ENCODE measurements at regions not wholly inside any gene's neighbourhood (a gene's known extent, or its start where the extent isn't known, plus 50 kb on each side); places are given as distances from the start of the nearest gene placed in this dataset.
"Not testable (repeated sequence)": the region's sequence is repeated elsewhere in the genome, so short reads cannot be mapped to it uniquely, and the experiment has no call there.

DNA sequence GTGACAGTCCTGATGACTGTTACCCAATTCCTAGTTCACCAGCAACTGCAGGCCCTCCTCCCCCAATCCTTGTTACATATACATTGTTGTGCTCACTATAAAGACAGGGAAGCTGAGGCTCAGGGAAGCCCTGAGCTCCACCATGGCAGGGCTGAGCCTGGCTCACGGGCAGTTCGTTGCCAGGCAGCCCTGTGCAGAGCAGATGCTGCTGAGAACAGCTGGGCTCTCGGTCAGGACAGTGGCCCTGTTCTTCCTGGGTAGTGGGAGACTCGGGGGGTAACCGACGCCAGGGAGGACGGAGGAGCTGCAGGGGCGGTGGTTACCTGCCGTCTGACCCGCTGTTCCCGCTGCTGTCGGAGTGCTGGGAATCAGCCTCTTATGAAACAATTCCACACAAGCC lies 80.9 kb upstream of the ZNF469 start:
- no peak for DNase-seq (ENCODE audit: low read depth)

DNA sequence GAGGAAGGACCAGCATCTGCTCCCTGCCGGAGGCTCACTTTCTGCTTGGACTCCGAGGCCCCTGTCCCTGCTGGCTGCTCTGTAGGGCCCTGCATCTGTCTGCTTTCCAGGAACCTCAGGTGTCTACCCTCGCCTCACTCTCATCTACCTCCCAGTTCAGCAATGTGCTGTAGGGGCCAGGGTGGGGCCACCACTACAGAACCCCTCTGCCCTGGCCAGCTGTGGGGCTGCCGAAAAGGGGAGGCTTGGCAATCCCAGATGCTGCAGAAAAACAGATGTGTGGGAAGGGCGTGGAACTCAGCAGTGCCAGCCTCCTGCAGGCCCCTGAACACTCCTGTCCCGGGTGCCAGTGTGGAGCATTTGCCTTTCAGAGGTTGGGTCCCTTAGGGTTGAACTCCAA lies 80.1 kb upstream of the ZNF469 start:
- no peak for DNase-seq (ENCODE audit: low read depth)

DNA sequence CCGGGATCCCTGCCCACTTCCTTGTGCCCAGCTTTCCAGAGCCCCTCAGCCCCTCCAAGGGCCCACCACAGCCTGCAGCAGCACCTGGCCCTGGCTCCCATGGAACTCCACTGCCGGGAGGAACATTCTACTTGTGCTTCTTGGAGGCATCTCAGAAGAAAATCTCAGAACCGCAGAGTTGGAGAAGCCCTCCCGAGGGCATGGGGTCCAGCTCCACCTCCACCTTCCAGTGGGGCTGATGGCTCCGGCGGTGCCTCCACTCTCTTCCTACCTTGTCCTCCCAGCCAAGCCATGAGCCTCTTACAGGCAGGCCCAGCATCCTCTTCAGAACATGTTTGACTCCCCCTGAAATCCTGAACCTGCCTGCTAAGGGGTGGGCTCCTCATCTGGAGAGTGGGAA lies 79.4 kb upstream of the ZNF469 start:
- no peak for DNase-seq (ENCODE audit: low read depth)

DNA sequence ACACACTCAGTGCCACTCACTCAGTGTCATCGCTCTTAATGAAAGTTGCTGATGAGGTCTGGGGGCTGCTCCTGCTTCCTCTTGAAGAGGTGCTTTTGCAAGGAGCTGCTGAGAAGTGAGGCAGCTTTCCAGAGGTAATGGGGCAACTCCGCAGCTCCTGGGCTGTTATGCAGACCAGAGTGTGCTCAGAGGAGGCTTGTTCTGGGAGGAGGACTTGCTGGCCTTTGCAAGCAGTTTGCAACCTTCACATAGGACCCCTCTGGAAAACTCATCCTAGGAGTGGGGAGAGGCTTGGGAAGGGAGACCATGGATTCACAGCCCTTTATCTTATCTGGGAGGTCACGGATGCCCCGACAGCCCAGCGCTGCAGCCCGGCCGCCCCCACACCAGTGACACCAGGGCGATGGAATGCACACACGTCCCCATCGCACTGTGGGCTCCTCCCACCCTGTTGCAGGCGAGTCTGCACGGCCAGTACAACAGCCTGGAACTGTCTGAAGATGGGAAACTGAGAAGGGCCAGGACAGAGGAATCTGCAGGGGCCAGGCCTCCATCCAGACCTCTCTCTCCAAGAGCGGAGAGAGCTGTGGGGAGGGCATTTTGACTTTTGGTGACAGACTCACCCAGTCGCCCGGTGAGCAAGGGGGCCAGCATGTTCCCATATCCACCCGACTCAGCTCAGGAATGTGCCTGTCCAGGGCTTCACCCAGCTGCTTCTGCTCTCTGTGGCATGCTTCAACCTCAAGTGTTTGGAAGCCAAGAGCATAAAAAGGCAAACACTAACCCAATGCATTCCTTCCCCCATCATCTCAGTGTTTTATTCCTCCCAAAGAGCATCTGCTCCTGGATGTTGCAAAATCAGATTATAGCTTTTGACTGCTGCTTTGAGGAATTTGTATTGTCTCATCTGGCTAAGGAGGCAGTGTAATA lies 78.6 kb upstream of the ZNF469 start:
- no peak for DNase-seq (ENCODE audit: low read depth)

DNA sequence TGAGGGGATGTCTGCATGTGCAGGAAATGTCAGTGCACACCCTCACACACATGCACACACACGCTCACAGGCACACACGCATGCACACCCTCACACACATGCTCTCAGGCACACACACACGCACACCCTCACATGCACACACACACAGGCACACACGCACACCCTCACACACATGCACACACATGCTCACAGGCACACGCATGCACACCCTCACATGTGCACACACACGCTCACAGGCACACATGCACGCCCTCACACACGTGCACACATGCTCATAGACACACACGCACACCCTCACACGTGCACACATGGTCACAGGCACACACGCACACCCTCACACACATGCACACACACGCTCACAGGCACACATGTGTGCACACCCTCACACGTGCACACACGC lies 77.6 kb upstream of the ZNF469 start:
- no peak for DNase-seq (ENCODE audit: low read depth)

DNA sequence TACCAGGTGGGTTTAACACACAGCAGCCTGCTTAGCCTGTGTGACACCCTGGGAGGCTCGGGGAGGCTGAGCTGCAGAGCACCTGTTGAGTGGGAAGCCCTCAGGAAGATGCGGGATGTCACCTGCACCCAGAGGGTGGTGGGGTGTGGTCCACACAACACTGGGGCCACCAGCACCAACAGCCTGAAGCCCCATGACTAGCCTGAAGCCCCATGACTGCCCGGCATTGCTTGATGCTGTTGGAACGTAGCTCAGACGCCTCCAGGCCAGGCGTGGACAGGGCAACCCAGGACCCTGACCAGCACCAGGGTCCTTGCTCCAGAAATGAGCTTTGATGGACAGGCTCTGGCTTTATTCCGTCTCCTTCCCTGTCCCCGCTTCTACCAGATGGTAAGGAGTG lies 76.3 kb upstream of the ZNF469 start:
- DNase-seq (ENCODE audit: low read depth) = no peak

DNA sequence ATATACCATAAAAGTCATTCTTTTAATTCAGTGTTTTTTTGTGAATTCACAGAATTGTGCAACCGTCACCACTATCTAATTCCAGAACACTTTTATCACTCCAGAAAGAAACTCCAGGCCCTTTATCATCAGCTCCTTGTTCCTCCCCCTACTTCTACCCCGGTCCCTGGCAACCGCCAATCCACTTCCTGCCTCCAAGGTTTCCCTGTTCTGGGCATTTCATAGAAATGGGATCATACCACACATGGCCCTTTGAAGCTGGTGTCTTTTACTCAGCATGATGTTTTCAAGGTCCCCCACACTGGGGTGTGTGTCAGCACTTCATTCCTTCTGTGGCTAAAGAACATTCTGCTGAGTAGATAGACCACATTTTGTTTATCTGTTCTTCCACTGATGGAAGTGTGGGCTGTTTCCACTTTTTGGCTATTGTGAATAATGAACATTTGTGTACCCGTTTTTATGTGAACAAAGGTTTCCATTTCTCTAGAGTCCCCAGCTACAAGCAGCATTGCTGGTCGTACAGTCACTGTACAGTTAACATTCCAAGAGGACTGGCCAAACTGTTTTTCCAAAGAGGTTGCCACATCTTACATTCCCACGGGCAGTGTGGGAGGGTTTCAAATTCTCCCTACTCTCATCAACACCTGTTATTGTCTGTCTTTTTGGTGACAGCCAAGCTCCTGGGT lies 75.8 kb upstream of the ZNF469 start:
- no peak for DNase-seq (ENCODE audit: low read depth)

DNA sequence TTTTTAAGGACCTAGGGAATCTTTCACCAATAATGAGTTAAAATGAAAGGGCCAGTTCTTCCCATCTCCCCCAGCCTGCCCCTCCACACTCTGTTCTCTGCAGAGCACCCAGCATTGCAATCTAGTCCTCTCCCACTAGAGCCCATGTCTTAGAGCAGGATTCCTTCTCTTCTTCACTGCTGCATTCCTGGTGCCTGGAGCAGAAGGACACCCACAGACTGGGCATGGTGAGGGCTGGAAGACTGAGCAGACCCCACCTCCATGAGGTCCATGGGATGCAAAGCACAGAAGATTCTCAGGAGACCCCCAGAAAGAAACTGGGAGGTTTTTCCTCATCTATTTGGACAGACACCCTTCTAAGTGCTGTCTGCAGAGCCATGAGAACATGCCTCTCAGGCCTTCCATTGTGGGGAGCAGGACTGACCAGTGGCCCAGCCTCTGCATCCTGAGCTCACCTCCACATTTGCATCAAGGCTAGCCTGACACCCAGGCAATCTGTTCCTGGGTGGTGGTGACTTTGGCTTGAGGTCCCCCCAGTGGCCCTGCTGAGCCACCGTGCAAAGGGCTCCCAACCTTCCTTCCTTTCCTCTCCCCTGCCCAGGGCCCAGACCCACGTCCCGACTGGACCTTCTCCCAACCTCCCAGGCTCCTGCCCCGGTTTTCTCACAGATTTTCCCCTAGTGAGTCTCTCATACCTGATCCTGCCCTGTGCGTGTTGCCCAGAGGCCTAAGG lies 74.2 kb upstream of the ZNF469 start:
- DNase-seq (ENCODE audit: low read depth) = no peak

DNA sequence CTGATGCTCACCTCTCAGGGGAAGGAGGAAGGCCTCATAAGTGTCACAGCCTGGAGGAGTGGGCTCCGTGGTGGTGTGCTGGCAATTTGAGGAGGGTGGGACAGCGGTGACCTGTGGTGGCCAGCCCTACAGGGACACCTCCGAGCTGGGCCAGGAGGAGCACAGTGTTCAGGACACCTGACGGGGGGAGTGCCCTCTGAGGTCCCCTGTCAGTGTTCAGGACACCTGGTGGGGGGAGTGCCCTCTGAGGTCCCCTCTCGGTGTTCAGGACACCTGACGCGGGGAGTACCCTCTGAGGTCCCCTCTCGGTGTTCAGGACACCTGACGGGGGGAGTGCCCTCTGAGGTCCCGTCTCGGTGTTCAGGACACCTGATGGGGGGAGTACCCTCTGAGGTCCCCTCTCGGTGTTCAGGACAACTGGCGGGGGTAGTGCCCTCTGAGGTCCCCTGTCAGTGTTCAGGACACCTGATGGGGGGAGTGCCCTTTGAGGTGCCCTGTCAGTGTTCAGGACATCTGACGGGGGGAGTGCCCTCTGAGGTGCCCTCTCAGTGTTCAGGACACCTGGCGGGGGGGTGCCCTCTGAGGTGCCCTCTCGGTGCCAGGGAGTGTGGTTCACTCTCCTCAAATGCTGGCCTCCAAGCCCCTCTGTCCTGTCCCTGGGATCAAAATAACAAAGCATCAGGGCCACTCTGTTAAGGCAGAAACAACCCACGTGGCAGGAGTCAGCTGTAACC lies 73.4 kb upstream of the ZNF469 start:
- DNase-seq (ENCODE audit: low read depth) = no peak

DNA sequence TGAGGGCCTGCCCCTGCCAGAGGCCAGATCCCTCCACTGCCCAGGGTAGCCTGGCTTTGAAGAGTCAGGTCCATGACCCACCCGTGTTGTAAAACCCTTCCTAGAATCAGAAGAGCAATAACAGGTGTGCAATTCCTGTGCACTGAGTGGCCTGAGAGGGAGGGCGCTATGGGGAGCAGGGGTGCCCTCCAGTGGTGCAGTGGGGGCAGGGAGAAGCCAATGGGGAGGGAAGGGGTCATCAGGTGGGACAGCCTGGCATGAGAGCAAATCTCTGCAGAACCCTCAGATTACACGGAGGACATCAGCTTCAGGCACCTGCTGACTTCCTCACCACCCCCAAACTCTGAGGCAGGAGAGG lies 72.9 kb upstream of the ZNF469 start:
- DNase-seq (ENCODE audit: low read depth) = no peak

DNA sequence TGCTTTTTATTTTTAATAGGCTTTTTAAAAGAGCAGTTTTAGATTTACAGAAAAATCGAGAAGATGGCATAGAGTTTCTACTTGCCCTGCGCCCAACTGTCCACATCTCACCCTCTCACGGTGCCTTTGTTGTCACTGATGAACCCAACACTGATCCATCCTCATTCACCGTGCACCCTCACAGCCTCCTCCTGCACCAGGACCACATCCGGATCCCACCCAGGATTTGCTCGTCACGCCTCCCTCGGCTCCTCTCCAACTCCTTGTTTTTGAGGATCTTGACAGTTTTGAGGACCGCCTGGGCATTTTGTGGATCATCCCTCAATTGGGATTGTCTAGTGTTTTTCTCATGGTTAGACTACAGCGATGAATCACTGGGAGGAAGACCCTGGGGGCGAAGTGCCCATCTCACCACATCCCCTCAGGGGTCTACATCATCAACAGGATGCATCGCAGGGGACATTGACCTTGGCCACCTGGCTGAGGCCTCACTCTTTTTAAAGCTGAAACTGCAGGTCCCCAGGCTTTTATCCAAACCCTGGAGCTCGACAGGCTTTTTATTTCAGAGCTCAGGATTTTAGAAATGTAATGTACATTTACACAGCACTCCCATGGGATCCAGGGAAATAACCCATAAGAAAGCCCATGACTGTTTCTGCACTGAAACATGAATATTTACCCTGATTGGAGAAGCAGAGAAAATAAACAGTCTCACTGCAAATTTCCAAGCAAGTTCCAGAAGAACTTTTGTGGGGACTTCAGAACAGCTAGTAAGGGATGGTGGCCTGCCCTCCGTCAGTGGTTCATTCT lies 71.8 kb upstream of the ZNF469 start:
- no peak for DNase-seq (ENCODE audit: low read depth)

DNA sequence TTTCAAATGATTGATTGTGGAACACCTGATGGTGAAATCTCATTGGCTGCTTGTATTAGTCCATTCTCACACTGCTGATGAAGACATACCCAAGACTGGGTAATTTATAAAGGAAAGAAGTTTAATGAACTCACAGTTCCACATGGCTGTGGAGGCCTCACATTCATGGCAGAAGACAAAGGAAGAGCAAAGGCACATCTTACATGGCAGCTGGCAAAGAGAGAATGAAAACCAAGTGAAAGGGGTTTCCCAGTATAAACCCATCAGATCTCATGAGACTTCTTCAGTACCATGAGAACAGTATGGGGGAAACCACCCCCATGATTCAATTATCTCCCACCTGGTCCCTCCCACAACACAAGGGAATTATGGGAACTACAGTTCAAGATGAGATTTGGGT lies 70.9 kb upstream of the ZNF469 start:
- DNase-seq (ENCODE audit: low read depth) = not testable (repeated sequence)

DNA sequence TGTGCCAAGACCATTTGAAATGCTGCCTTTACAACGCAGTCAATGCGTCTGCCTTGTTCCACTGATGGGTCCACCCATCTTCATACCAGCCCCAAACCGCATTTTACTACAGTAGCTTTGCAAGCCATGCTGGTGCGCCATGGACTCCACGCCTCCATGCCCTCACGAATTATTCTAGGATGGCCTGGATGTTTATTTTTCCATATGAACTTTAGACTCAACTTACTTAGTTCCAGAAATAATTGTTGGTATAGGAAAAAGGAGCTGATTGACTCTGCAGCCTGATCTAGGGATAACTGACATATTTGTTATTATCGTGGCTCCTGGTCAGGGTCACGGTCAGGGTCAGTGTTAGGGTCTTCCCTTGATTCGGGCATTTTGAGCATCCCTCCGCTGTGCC lies 70.0 kb upstream of the ZNF469 start:
- no peak for DNase-seq (ENCODE audit: low read depth)

DNA sequence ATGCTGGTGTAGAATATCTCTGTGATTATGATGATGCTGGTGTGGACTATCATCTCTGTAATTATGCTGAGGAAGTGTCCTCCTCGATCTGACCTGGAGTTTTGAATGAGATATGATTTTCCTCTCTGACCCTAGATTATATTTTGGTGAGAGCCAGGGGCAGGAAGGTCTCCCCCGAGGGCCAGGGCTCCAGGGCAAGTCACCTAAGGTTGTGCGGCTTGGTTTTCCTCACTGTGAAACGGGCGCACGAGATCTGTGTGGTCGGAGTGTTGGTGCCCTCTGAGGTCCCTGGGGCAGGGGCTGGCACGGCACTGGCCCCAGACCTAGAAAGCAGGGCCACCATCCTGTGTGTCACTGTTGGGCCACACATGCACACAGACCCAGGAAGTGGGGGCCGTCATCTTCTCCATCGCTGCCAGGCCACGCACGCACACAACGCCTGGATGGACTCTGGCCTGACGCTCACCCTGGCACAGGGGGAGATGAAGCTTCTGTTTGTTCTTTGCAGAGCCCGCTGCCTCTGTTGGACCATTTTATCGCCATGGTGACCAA lies 67.7 kb upstream of the ZNF469 start:
- DNase-seq (ENCODE audit: low read depth) = no peak

DNA sequence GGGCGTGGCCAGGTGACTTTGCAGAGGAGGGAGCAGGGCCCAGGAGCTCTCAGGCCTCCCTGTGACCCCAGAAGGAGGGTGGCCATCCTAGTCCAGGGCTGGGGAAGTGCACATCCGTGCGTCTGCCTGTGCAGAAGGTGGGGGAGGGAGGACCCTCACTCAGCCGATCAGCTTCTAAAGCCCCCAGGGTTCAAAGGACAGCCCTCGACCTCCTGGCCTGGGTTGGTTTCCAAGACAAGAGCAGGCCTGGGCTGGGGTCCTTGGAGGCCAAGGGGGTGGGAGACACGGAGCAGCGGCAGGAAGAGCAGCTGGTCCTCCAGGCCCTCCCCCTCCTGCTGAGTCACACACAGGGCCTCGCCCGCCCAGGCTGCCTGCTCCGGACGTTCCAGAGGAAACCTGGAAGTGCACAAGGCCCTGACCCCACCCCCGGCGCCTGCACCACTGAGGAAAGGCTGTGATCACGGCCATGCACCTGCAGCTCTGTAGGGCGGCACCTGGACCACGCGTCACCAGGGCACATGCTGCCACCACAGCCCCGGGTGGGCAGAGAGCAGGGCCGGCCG lies 67.1 kb upstream of the ZNF469 start:
- DNase-seq (ENCODE audit: low read depth) = no peak

DNA sequence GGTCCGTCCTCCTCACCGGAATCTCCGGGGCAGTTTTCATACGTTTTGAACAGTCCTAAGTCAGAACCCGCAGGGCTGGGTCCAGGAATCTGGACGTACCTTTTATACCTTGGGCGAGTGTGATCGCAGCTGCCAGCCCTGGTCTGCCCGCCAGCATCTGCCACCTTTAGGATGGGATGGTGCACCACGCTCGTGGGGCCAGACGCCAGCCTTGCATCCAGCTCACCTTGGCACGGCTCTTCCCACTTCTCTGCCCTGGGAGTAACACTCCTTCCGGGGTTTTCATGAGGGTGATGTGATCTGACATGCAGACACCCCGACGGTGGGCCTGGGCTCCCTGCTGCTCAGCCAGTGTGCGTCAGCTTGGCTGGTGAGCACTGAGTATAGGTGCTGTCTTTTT lies 66.6 kb upstream of the ZNF469 start:
- DNase-seq (ENCODE audit: low read depth) = no peak

DNA sequence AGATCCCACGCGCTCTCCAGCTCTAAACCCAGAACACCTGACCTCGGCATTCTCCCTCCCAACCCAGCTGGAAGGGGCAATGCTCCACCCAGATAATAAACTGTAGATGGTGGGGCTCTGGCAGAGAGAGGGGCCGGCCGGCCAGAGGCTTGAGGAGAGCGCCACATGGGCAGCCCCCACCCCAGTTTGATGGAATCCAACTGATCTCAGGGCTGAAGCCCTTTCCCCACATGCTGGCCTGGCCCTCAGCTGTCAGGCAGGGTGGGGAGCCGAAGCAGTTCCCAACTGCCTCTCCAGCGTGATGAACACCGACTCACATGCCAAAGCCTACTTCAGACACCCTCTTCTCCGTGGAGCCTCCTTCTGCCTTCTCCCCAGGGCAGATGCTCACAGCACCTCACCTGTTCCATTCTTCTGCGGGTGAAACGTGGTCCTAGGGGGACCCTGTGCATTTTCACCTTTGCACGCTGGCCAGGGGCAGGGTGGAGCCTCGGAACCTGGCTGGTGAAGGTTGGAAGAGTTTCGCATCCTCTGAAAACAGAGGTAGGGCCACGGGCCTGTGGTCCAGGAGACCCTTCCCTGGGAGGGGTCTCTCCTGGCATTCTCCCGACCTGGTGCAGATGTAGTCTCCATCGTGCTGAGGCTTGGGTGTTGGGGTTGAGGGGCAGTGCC lies 65.7 kb upstream of the ZNF469 start:
- DNase-seq (ENCODE audit: low read depth) = no peak

DNA sequence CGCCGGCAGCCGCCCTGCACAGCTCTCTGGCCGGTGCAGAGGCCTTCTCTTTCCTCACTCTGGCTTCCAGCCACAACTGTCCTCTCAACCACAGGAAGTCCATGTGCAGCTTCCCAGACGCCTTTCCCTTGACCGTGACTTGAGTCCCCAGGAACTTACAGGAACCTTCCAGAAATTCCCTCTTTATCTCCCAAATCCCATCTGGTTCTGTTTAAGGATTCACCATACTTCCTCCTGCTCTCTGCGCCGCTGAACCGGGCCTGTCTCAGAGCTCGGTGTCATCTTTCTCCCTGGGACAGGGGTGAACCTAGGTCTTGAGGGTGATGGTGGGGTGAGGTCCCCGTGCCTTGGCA lies 65.2 kb upstream of the ZNF469 start:
- no peak for DNase-seq (ENCODE audit: low read depth)

DNA sequence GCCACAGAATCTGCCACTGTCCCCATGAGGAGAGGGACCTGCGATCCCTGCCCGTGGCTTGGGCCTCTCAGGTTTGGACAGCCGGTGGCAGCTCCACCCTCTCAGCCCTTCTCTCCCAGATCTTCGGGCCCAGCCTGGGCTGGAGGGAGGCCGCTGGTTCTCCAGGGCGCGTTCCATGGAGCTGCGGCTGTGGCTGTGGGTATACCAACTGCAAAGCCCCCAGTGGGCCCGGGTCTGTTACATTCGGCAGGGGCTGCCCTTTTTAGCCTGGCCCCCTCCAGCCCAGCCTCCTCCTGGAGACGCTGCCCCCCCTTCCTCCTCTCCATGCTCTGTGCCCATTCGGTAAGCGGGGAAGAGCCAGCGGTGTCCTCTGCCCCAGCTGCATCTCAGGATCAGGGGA lies 64.7 kb upstream of the ZNF469 start:
- DNase-seq (ENCODE audit: low read depth) = no peak

DNA sequence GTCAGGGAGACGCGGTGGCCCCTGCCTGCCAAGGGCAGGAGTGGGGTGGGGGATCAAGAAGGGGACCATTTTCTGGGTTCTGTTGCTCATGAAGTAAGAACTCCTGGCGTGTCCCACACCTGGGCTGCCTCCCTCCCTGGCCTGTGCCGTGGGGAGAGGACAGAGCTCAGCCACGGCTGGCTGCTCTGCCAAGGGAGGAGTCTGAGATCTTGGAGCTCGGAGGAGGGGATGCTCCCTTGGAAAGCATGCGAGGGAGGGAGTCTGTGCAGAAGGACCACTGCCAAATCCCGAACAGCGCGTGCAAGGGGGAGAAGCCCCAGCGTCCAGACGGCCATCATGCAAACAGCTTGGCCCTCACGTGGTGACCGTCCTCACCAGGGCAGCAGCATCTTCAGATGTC lies 64.2 kb upstream of the ZNF469 start:
- no peak for DNase-seq (ENCODE audit: low read depth)

All from activated T-helper 1 cell treated with Interleukin-2 at 50 U/mL for 16 hours (primary cell).